NCI-H187 treated with DMSO at 0.1 percent for 48 hours (cell line): ENCODE measurements at regions not wholly inside any gene's neighbourhood (a gene's known extent, or its start where the extent isn't known, plus 50 kb on each side); places are given as distances from the start of the nearest gene placed in this dataset.
"Not testable (repeated sequence)": the region's sequence is repeated elsewhere in the genome, so short reads cannot be mapped to it uniquely, and the experiment has no call there.

ENCODE experiments used
- DNase-seq: peaks from one replicate; lab custom pipeline; 2025; lab: John Stamatoyannopoulos, UW

DNA sequence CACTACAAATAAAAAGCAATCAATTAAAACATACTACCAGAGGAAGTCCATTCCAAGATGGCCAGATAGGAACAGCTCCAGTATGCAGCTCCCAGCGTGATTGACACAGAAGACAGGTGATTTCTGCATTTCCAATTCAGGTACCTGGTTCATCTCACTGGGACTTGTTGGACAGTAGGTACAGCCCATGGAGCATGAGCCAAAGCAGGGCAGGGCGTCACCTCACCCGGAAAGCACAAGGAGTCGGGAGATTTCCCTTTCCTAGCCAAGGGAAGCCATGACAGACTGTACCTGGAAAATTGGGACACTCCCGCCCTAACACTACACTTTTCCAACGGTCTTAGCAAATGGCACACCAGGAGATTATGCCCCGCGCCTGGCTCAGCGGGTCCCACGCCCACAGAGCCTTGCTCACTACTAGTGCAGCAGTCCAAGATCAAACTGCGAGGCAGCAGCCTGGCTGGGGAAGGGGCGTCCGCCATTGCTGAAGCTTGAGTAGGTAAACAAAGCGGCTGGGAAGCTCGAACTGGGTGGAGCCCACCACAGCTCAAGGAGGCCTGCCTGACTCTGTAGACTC lies 106.0 kb downstream of the BUD13 start:
- DNase-seq: not testable (repeated sequence)

DNA sequence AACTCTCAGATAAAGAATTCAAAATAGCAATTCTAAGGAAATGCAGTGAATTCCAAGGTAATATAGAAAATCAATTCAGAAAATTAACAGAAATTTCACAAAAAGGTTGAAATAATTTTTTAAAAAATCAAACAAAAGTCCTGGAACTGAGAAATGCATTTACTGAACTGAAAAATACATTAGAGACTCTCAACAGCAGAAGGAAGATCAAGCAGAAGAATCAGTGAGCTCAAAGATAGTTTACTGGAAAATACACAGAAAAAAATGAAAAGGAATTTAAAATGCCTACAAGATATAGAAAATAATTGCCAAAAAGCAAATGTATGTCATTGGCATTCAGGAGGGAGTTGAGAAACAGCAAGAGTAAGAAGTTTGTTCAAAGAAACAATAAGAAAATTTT lies 107.3 kb downstream of the BUD13 start:
- DNase-seq: no peak

DNA sequence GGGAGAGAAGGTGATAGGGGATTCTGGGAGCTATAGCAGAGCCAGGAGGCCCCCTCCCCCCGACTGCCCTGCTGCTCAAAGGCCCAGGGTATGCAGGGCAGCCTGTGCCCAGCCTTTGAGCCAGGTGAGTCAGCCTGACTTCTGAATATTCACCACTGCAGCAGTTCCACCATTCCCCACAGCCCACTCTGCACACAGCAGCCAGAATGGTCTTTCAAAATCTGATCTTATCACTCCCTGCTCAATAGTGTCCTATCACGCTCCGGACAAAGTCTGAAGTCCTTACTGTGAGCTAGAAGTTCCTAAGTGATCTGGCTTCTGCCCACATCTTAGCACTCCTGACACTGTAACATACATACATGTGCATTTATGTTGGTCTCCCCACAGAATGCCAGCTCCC lies 111.7 kb downstream of the BUD13 start:
- no peak for DNase-seq

DNA sequence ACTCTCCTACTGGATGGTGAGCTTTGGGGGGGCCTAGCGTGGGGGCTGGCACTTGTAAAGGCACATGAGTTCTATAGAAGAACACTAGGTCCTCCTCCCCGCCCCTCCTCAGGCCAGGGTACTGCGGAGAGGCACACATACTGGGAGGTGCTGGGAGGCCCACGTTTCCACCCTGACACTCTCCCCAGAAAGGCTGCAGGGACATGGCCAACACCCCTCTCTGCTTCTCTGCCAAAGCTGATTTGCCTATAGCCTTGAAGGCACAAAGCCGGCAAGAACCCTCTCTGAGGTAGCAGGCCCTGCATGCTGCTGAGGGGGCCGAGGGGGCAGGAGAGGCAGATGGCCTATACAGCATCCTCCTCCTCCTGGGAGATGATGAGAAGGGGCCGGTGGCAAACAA lies 112.8 kb downstream of the BUD13 start:
- no peak for DNase-seq

DNA sequence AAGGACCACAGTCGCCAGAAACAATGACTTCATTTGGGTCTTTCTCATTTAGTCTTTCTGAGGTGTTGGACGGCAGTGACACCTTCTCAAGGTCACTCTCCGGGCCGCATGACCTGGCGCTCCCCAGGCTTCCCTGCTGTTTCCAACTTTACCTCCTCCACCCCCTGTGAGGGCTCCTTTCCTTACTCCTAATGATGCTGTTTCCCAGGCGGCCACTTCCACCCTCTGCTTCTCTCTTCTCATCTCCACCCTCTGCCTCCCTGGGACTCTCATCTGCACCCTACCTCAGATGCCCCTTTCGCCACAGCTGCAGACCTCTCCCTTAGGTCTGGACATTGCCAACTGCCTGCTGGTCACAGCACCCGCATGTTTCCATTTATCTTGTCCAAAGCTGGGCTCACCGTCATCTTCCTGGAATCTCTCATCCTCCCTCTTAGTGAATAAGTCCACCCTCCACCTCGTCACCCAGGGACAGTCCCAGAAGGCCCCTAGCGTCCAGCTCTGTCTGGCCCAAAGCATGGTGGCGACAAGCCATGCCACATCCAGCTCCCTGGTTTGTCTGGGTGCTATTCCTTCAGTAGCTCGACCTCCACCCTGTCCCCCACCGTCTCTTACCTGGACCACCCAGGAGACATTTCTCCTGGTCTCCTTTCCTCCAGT lies 113.8 kb downstream of the BUD13 start:
- DNase-seq: no peak

DNA sequence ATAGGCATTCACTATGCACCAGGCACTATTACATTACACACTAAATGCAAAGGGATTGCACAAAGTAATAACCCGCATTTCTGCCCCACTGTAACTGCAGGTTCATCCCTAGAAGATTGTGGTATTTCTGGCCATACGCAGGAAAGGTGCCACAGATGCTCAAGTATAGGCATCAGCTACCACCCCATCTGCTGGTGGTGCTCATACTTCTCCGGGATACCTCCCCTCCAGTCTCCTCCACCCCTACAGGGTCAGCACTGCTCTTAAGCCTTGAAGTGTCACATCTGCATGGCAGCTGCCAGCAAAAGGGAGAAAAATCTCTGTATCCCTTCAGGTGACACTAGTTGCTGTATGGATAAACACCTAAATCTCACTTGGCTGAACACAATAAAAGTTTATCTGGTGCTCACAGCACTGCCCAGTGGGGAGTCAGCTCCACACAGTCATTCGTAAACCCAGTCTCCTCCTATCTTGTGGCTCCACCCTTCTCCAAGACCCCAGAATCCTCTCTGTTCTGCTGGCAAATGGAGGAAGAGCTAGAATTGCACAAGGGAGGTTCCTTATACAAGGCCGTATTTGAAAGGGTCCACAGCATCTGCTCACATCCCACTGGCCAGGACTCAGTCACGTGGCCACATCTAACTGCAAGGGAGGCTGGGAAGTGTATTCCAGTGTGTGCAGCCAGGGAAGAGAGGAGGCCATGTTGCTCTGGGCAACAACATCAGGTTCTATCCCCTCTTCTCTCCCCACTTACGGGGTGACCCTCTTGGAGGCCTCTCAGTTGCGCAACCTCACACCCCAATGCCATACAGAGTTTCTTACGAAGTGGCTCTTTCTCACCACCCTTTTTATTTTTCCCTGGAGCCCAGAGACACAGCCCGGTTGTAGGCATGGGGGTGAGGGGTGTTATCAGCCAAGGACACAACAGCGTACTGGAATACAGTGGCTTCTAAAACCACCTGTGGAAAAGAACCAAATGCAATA lies 114.7 kb downstream of the BUD13 start:
- DNase-seq: no peak

DNA sequence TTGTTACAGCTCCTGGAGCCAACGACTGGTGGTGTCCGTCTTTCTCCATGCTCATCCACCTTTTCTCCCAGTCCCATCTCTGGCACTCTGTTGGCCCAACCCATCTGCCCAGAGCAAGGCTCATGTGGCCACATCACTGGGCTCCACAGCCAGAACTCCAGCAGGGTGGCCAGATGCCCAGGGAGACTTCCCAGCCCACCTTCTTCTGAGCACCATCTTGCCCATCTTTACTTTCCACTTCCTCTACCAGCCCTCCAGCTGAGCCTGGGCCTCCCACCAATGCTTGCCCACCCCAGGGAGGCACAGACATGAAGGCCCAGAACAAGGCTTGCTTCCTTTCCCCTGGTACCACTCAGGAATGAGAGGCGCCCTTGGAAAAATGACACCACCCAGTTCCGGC lies 116.8 kb downstream of the BUD13 start:
- DNase-seq: no peak

DNA sequence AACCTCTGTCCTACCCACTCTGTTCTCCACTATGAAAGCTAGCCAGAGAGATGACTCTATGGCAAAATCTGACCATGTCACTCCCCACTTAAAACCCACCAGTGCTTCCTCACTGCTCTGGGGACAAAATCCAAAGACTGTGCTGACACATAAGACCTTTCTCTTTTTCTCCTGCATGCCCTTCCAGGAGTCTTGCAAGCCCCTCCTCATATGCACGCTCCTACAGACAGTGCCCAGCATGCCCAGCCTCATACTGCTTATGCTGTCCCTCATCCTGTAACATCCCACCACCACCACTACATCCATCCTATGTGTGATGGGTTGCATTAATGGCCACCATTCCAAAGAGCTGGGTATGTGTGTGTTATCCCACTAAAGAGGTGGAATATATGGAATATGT lies 118.3 kb downstream of the BUD13 start:
- DNase-seq: no peak

DNA sequence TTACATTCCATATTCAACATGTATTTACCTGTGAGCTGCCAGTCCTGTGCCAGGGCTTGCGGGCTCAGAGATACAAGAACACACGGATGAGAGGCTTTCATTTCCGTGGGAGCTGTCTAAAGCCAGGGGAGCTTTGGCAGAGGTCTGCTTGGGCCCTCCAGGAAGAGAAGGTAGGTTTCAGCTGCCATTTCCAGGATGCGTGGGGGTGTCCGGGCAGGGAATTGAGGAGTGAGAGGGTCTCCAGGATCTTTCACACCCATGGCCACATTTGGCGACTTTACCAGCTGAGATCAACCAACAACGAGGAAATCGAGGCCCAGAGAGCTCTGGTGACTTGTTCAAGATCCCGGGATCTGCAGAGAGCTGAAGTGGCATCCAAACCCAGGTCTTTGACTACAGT lies 119.6 kb downstream of the BUD13 start:
- no peak for DNase-seq

DNA sequence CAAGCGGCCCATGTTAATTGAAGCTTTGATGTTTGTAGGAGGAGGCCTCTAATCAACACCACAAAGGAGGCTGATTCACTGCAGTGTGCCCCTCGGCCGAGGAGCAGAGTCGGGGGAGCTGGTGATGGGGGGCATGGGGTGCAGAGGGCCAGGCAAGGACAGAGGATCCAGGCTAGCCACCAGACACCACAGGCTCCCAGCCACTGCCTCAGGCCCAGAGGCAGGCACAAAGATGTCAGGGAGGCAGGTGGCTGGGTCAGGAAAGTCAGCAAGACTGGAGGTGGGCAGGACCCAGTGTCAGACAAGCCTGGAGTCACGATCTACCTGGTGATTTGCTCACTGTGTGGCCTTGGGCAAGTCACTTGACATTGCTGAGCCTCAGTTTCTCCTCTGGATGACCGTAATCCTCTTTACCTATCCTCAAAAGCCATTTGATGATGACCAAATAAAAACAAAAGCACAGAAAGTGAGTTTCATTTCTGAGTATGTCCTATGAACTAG lies 121.0 kb downstream of the BUD13 start:
- DNase-seq: no peak

DNA sequence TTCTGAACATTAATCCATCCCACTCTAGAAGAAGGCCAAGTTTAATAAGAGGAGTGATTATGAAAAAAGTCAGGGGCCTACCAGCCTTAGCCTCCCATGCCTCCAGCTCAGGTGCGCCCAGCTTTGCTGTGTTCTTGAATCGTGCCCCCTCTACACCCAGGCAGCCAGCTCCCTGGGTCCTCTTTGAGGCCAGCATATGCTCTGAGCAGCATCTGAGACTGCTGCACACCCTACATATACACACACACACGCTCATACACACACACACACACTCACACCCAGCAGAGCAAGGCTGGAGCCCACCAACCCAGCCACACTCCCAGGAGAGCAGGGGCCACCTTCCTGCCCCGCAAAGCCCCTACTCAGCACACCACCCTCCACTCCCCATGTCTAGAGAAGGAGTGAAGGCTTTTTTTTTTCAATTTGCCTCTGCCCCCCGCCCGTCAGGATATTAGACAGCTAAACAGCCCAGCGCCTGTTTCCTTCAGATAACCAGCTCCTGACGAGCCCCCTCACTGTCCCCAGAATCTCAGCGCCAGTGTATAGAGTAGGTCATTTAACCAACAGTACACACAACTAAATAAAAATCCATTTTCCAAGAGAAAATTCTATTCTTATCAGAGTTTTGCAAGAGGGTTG lies 121.6 kb downstream of the BUD13 start:
- DNase-seq: no peak

DNA sequence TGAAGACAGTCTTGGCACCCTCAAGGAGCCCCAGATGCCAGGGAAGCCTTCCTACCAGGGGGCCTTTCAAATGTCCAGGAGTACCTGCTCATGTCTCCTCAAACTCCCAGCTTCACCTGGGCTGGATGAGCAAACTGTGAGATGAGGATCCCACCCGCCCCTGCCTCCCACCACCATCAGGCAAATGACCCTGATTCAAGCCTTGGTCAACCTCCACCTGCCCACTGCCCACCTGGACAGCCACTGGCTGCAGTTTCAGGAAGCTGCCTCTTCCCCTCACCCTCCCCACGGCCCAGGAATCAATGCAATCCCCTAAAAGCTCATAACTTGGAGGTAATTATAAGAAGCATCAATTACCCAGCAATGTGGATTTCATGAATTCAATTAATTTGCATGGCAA lies 122.7 kb downstream of the BUD13 start:
- no peak for DNase-seq

DNA sequence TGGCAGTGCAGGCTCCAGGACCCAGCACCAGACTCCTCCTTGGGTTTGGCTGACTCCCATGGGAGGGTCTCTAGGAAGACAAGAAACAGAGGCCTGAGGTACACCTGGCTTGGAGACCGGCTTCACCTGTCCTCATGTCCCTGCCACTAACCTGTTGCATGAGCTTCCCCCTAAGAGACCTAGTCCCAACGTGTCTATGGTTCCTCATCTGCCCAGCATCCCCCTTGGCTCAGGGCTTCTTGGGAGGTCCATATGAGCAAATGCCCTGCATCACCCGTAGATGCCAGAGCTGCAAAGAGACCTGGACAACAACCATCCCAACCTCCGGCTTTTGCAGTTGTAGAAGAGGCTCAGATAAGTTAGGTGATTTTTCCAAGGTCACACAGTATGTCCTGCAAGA lies 123.5 kb downstream of the BUD13 start:
- DNase-seq: no peak

DNA sequence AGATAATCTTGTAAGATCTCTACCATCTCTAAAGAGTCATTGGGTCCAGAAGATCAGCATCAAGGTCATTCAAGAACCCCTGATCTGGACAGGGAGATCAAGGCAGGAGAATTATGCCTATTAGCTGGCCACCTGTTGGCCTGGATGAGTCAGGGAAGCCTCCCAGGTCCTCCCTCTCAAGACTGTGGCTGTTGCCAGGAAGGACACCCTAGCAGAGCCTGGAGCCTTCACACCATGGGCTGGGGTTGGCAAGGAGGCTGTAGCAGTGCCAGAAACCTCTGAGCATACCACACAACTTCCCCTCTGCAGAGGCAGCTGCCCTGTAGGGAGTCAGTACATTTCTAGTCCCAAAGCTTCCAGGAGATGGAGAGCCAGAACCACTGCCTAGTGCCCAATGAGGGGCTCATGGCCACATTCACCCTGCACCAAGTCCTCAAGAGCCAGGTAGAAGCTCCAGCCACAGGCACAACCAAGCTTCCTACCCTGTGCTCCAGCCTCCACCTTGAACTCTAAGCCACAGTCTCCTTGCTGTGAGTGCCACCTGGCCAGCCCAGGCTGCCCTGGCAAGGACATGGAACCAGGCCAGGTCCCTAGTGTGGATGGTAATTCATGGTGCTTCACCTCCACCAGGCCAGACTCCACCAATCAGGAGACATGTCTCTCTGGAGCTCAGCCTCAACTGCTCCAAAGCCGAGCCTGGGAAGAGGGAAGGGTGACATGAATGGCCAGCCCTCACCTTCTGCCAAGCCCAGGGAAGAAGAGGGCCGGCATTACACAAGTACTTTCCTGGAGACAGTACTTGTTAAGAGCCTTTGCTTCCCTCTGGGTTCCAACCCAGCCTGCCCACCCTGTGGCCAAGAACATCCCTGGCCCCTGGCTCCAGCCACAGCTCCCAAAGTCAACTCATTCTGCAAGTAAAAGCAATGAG lies 124.3 kb downstream of the BUD13 start:
- DNase-seq: no peak

DNA sequence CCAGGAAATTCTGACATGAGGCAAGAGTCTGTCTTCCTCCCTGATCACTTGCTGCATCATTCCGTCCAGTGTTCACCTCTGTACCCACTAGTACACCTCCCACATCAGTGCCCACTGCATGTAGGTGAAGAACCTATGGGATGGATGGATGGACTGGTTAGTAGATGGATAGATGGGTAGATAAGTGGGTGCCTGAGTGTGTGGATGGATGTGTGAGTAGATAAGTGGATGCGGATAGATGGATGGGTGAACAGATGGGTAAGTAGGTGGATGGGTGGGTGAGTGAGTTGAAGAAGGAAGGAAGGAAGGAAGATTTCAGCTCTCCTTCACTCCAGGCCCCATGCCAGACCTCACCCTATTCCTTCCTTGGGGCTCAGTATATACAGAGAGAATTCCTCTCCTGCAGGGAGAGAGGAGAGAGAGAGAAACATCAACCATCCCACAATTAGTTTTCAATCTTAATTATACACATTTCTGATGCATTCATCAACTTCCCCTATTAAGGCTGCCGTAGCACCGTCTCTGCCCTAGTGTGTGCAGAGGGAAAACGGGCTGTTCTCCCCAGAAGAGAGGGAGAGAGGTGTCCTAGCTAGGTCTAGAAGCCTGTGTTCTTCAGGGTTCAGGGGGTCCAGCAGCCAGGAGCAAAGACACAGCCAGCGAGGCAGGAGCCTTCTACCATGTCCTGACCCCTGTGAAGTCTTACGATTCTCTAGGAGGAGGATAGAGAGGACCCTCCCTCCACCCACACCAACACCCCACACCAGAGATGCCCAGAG lies 125.3 kb downstream of the BUD13 start:
- DNase-seq: no peak

DNA sequence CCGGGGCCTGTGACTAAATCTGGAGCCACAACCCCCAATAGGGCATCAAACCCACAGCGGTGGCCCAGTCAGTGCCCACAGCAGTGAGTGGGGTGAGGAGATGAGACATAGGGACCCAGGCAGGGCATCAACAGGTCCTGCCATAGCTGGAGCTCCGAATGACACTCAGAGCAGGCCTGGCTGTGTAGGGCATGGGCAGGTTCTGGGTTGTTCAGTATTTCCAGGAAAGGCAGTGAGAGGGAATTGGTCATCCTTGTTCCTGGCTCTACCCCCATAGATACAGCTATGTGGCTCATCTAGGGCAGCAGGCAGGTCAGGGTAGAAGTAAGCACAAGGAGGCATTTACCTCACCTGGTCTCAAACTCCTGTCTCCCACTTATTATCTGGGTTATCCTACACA lies 126.6 kb downstream of the BUD13 start:
- DNase-seq: no peak

DNA sequence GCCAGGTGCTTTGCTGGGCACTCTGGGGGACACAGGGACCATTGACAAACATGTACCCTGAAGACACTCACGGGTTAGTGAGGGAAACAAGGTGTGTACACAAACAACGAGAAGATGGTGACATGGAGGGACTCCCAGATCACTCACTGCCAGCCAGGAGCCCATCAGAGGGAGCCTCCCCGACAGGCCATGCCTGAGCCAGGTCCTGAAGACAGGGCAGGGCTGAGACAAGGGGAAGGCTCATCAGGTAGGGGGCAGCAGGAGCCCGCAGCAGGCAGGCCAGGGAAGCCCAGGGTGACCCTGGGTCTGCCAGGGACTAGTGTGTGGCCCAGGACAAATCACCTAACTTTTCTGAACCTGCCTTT lies 127.9 kb downstream of the BUD13 start:
- DNase-seq: no peak

DNA sequence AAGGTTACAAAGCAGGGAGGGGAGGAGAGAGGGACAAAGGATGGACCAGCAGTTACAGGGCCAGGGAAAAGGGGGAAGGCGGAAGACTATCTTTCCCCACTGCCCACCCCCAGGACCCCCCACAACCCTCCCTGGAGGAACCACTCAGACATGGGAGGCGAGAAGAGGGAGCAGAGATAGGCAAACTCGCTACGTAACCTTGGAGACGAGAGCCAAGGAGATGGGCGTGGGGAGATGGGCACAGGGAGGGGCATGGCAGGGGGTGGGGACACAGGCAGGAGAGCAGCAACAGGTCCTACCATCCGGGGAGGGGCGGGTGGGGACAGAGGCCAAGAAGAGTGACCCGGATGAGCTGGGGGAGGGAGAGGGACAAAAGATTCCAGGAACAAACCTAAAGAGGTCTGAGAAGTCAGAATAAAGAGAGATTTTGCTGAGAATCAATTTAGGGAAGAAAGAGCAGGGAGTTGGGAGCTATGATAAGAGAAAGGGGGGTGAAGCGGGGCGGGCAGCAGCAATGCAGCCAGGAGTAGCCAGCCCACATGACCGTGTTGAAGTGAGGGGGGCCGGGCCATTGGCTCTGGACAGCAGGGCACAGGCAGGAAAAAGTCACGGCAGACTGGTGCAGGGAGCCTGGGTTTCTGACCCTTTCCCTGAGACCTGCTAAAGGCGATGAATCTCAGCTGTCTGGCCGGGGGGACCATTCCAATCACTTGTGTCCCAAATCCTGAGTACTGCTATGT lies 128.4 kb downstream of the BUD13 start:
- DNase-seq: no peak

DNA sequence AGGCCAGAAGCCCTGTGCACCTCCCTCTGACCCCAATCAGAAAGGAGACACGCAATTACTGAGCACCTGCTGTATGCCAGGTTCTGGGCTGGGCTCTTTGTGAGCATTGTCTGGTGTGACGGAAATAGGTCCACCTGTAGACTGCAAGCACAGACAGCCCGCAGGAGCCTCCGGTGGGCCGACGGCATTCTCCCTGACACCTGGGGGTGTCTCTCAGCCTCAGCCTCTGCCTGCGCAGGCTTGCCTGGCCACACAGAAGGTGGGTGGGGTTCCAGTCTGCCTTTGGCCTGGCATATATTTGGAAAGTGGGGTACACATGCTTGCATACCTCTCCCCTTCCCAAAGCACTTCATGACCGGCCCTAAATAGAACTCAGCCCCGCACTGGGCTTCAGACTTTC lies 129.3 kb downstream of the BUD13 start:
- no peak for DNase-seq

DNA sequence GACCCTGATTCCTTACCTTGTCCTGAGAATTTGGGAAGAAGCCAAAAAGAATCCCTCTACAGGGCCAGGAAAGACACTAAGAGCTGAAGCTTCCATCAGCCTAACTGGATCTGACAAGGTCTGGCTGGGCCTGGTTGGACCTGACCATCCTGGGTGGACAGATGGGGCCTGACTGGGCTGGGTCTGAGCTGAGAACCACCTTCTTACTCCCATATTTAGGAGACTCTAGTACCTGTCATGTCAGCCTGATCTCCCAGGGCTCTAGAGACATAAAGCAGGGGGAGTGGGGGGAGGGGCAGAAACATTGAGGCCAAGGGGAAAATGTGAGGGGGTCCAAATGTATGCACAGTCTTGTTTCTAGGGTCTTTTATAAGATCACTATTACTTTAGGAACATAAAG lies 129.9 kb downstream of the BUD13 start:
- no peak for DNase-seq
